GM23248 (cell line): ENCODE measurements at regions not wholly inside any gene's neighbourhood (a gene's known extent, or its start where the extent isn't known, plus 50 kb on each side); places are given as distances from the start of the nearest gene placed in this dataset.

ENCODE experiments used
- DNase-seq: peaks from one replicate; pipeline ENCODE4 v3.0.0-alpha.2; 2015
- H2AFZ ChIP-seq: fragments of 200-600 bp; sonication (generic); 2 replicates; pipeline ENCODE4 v1.6.1; 2016; ENCODE audit warnings: antibody characterized with exemption
- H3F3A ChIP-seq: fragments of 200-600 bp; sonication (generic); 2 replicates; pipeline ENCODE4 v1.6.1; 2016; ENCODE audit warnings: mild to moderate bottlenecking, antibody characterized with exemption, mixed run types; ENCODE audit not compliant: insufficient read depth
- H3K27ac ChIP-seq: fragments of 200-600 bp; sonication (generic); 2 replicates; pipeline ENCODE4 v1.5.1; 2016; ENCODE audit warnings: mild to moderate bottlenecking
- H3K27me3 ChIP-seq: fragments of 200-600 bp; sonication (generic); replicated peaks from 2 replicates; pipeline ENCODE4 v1.6.1; 2016; ENCODE audit warnings: mild to moderate bottlenecking; ENCODE audit not compliant: insufficient read depth
- H3K36me3 ChIP-seq: fragments of 200-600 bp; sonication (generic); 2 replicates; pipeline ENCODE4 v1.6.1; 2016; ENCODE audit warnings: low read depth, mild to moderate bottlenecking
- H3K4me1 ChIP-seq: fragments of 200-600 bp; sonication (generic); 2 replicates; pipeline ENCODE4 v1.6.1; 2016; ENCODE audit warnings: mild to moderate bottlenecking; ENCODE audit not compliant: insufficient read depth
- H3K4me2 ChIP-seq: fragments of 200-600 bp; sonication (generic); one replicate; pipeline ENCODE4 v1.6.1; 2016; ENCODE audit warnings: mild to moderate bottlenecking; ENCODE audit not compliant: unreplicated experiment
- H3K4me3 ChIP-seq: fragments of 200-600 bp; sonication (generic); 2 replicates; pipeline ENCODE4 v1.5.1; 2016; ENCODE audit warnings: mild to moderate bottlenecking
- H3K79me2 ChIP-seq: fragments of 200-600 bp; sonication (generic); 2 replicates; pipeline ENCODE4 v1.6.1; 2016; ENCODE audit warnings: mild to moderate bottlenecking; ENCODE audit not compliant: insufficient read depth
- H3K9ac ChIP-seq: fragments of 200-600 bp; sonication (generic); 2 replicates; pipeline ENCODE4 v1.6.1; 2016; ENCODE audit warnings: mild to moderate bottlenecking
- H3K9me2 ChIP-seq: fragments of 200-600 bp; sonication (generic); 2 replicates; pipeline ENCODE4 v1.6.1; 2016; ENCODE audit warnings: mixed run types, mild to moderate bottlenecking, moderate library complexity; ENCODE audit not compliant: insufficient read depth
- H3K9me3 ChIP-seq: fragments of 200-600 bp; sonication (generic); one replicate; pipeline ENCODE4 v1.6.1; 2017; ENCODE audit warnings: low read depth
- H4K20me1 ChIP-seq: fragments of 200-600 bp; sonication (generic); 2 replicates; pipeline ENCODE4 v1.6.0; 2016; ENCODE audit not compliant: insufficient read depth
- EZH2 ChIP-seq: fragments of 200-600 bp; sonication (generic); IDR thresholded peaks from 2 replicates; pipeline ENCODE4 v1.6.1; 2018; ENCODE audit warnings: antibody characterized with exemption, mild to moderate bottlenecking; ENCODE audit not compliant: insufficient read depth, poor library complexity, severe bottlenecking
- EZH2phosphoT487 ChIP-seq: fragments of 200-600 bp; sonication (generic); IDR thresholded peaks from 2 replicates; pipeline ENCODE4 v1.6.1; 2018; ENCODE audit warnings: antibody characterized with exemption, moderate library complexity, mild to moderate bottlenecking, low read depth; ENCODE audit not compliant: insufficient read depth
- WGBS, 2 experiments: methylation state at CpG; one replicate each; pipeline ENCODE4 v1.1.6; 2015 to 2017; ENCODE audit warnings: low lambda C conversion rate in 2 of 2, low coverage in 1 of 2; ENCODE audit errors: missing lambda C conversion rate in 2 of 2; 5-methylcytosine and 5-hydroxymethylcytosine counted together
- in situ Hi-C: fragments of 300-500 bp; cut with MboI; formaldehyde crosslinking; loops from 2 replicates; pipeline ENCODE4 v1.15.0; 2020

- no peak overlapping the region for H2AFZ ChIP-seq
- H3K4me2 ChIP-seq, result no peak overlapping the region
Measured at GRCh38 chr17:33679595-33679994, 386.5 kb upstream of the ASIC2 start.

GRCh38 chr17:33680472-33680871, 387.4 kb upstream of the ASIC2 start:
- H3K4me2 ChIP-seq, result no peak overlapping the region
- H3K79me2 ChIP-seq, result no peaks in the 10 kb centered on the region
- H3F3A ChIP-seq, result no peaks in the 10 kb centered on the region
- TF ChIP-seq EZH2phosphoT487, result no peak
- TF ChIP-seq EZH2, result no peak
- 43 to 48% methylated on average over 4 of the region's 4 CpGs for WGBS, 2 experiments
- H3K27ac ChIP-seq, result no peak overlapping the region
- no peaks in the 10 kb centered on the region for H3K4me1 ChIP-seq
- H2AFZ ChIP-seq, result no peak overlapping the region
- no peak overlapping the region for H3K9ac ChIP-seq
- H3K9me3 ChIP-seq, result no peaks in the 10 kb centered on the region
- no peaks in the 10 kb centered on the region for H3K36me3 ChIP-seq
- in situ Hi-C loops, result no loop called here
- DNase-seq, result no peak
- H3K9me2 ChIP-seq, result no peaks in the 10 kb centered on the region
- no peak overlapping the region for H3K4me3 ChIP-seq
- H4K20me1 ChIP-seq, result no peaks in the 10 kb centered on the region
- H3K27me3 ChIP-seq, result no peaks in the 10 kb centered on the region

More at GRCh38 chr17:33679595-33679994, 386.5 kb upstream of the ASIC2 start:
- Histone ChIP-seq H3F3A (no peaks in the 10 kb centered on the region), H3K27me3 (no peaks in the 10 kb centered on the region), H3K4me1 (no peaks in the 10 kb centered on the region), H3K79me2 (no peaks in the 10 kb centered on the region), H3K9ac (no peak overlapping the region), H3K9me2 (no peaks in the 10 kb centered on the region), H3K27ac (no peak overlapping the region), H3K9me3 (no peaks in the 10 kb centered on the region), H4K20me1 (no peaks in the 10 kb centered on the region), H3K36me3 (no peaks in the 10 kb centered on the region), H3K4me3 (no peak overlapping the region)
- no peak for TF ChIP-seq EZH2
- in situ Hi-C loops, result no loop called here
- no peak for DNase-seq
- 48% methylated on average over 6 of the region's 6 CpGs for WGBS, 2 experiments

- no peak overlapping the region for H3K4me3 ChIP-seq
- no peak overlapping the region for H3K27ac ChIP-seq
- no peaks in the 10 kb centered on the region for H3K4me1 ChIP-seq
- no peaks in the 10 kb centered on the region for H3K79me2 ChIP-seq
- no peaks in the 10 kb centered on the region for H3K9me2 ChIP-seq
- H3K27me3 ChIP-seq, result no peaks in the 10 kb centered on the region
- H3K36me3 ChIP-seq, result no peaks in the 10 kb centered on the region
- H2AFZ ChIP-seq, result no peak overlapping the region
- no peak for DNase-seq
- no peak overlapping the region for H3K4me2 ChIP-seq
- H3F3A ChIP-seq, result no peaks in the 10 kb centered on the region
- no peaks in the 10 kb centered on the region for H4K20me1 ChIP-seq
- in situ Hi-C loops, result no loop called here
- TF ChIP-seq EZH2, result no peak
- TF ChIP-seq EZH2phosphoT487, result no peak
- H3K9ac ChIP-seq, result no peak overlapping the region
- H3K9me3 ChIP-seq, result no peaks in the 10 kb centered on the region
Measured at GRCh38 chr17:33682599-33682998, 389.5 kb upstream of the ASIC2 start.

- Histone ChIP-seq H3K4me1 (no peaks in the 10 kb centered on the region), H3K36me3 (no peaks in the 10 kb centered on the region), H3K9me3 (no peaks in the 10 kb centered on the region), H3K9ac (no peak overlapping the region), H4K20me1 (no peaks in the 10 kb centered on the region), H3K4me2 (no peak overlapping the region), H3K79me2 (no peaks in the 10 kb centered on the region), H3K27me3 (no peaks in the 10 kb centered on the region), H3K27ac (no peak overlapping the region), H3K9me2 (no peaks in the 10 kb centered on the region), H2AFZ (no peak overlapping the region), H3F3A (no peaks in the 10 kb centered on the region), H3K4me3 (no peak overlapping the region)
- in situ Hi-C loops, result no loop called here
- TF ChIP-seq EZH2phosphoT487 (no peak), EZH2 (no peak)
- 22 to 26% methylated on average over 6 of the region's 6 CpGs for WGBS, 2 experiments
- no peak for DNase-seq
Measured at GRCh38 chr17:33684735-33685134, 391.6 kb upstream of the ASIC2 start.

- in situ Hi-C loops, result no loop called here
- no peaks in the 10 kb centered on the region for H3K9me2 ChIP-seq
Measured at GRCh38 chr17:33686171-33686570, 393.1 kb upstream of the ASIC2 start.

More at GRCh38 chr17:33686171-33686570, 393.1 kb upstream of the ASIC2 start:
- Histone ChIP-seq H3K79me2 (no peaks in the 10 kb centered on the region), H3K4me2 (no peak overlapping the region), H3K27me3 (no peaks in the 10 kb centered on the region), H3K9me3 (no peaks in the 10 kb centered on the region), H3K9ac (no peak overlapping the region), H4K20me1 (no peaks in the 10 kb centered on the region), H3K4me1 (no peaks in the 10 kb centered on the region), H3K27ac (no peak overlapping the region), H3K36me3 (no peaks in the 10 kb centered on the region), H3K4me3 (no peak overlapping the region), H3F3A (no peaks in the 10 kb centered on the region), H2AFZ (no peak overlapping the region)
- no peak for DNase-seq
- WGBS, 2 experiments, result 57 to 58% methylated on average over 4 of the region's 4 CpGs
- TF ChIP-seq EZH2phosphoT487, result no peak
- TF ChIP-seq EZH2, result no peak
